GM23338 (cell line): ENCODE measurements at regions not wholly inside any gene's neighbourhood (a gene's known extent, or its start where the extent isn't known, plus 50 kb on each side); places are given as distances from the start of the nearest gene placed in this dataset.
"Not testable (repeated sequence)": the region's sequence is repeated elsewhere in the genome, so short reads cannot be mapped to it uniquely, and the experiment has no call there.

ENCODE experiments used
- ATAC-seq: fragments of 200-7000 bp; cut with Tn5 transposase; 3 replicates; pipeline ENCODE4 v1.9.1; 2020
- DNase-seq: peaks from one replicate; pipeline ENCODE4 v3.0.0-alpha.2; 2015; ENCODE audit warnings: low spot score
- H2AFZ ChIP-seq: fragments of 200-600 bp; sonication (generic); 2 replicates; pipeline ENCODE4 v1.8.0; 2016; ENCODE audit warnings: antibody characterized with exemption, mild to moderate bottlenecking, moderate library complexity
- H3F3A ChIP-seq: fragments of 200-600 bp; sonication (generic); replicated peaks from 2 replicates; pipeline ENCODE4 v1.8.0; 2017; ENCODE audit warnings: antibody characterized with exemption, mixed run types, low read depth
- H3K27ac ChIP-seq: fragments of 200-600 bp; sonication (generic); 2 replicates; pipeline ENCODE4 v1.6.1; 2016; ENCODE audit warnings: low read depth
- H3K27me3 ChIP-seq: fragments of 200-600 bp; sonication (generic); 2 replicates; pipeline ENCODE4 v1.8.0; 2016; ENCODE audit warnings: mild to moderate bottlenecking, mixed run types, moderate library complexity; ENCODE audit not compliant: insufficient read depth
- H3K36me3 ChIP-seq: fragments of 200-600 bp; sonication (generic); 2 replicates; pipeline ENCODE4 v1.8.0; 2016; ENCODE audit warnings: mild to moderate bottlenecking; ENCODE audit not compliant: insufficient read depth
- H3K4me1 ChIP-seq: fragments of 200-600 bp; sonication (generic); 2 replicates; pipeline ENCODE4 v1.8.0; 2016; ENCODE audit warnings: mild to moderate bottlenecking, moderate library complexity; ENCODE audit not compliant: insufficient read depth
- H3K4me2 ChIP-seq: fragments of 200-600 bp; sonication (generic); 2 replicates; pipeline ENCODE4 v1.7.1; 2017; ENCODE audit warnings: mixed run types
- H3K4me3 ChIP-seq: fragments of 200-600 bp; sonication (generic); 2 replicates; pipeline ENCODE4 v1.6.1; 2016; ENCODE audit warnings: mixed run types
- H3K79me2 ChIP-seq: fragments of 200-600 bp; sonication (generic); replicated peaks from 2 replicates; pipeline ENCODE4 v1.8.0; 2017; ENCODE audit warnings: mild to moderate bottlenecking; ENCODE audit not compliant: insufficient read depth
- H3K9me2 ChIP-seq: fragments of 200-600 bp; sonication (generic); 2 replicates; pipeline ENCODE4 v1.8.0; 2017; ENCODE audit not compliant: insufficient read depth
- H4K20me1 ChIP-seq: fragments of 200-600 bp; sonication (generic); replicated peaks from 2 replicates; pipeline ENCODE4 v1.8.0; 2017; ENCODE audit warnings: mild to moderate bottlenecking; ENCODE audit not compliant: insufficient read depth
- H3K27ac Mint-ChIP-seq: 2 replicates; pipeline ENCODE4 v1.8.0; 2020; ENCODE audit warnings: inconsistent platforms, mild to moderate bottlenecking, moderate library complexity, mixed read lengths
- H3K27me3 Mint-ChIP-seq: 3 replicates; pipeline ENCODE4 v1.8.0; 2022; ENCODE audit warnings: low read depth, mild to moderate bottlenecking, moderate library complexity, mixed read lengths, inconsistent platforms; ENCODE audit not compliant: insufficient read depth, poor library complexity
- H3K36me3 Mint-ChIP-seq: 3 replicates; pipeline ENCODE4 v1.8.0; 2021; ENCODE audit warnings: low read depth, mild to moderate bottlenecking, inconsistent platforms, moderate library complexity, mixed read lengths
- H3K4me1 Mint-ChIP-seq: 3 replicates; pipeline ENCODE4 v1.8.0; 2020; ENCODE audit warnings: mild to moderate bottlenecking, inconsistent platforms, mixed read lengths
- H3K4me3 Mint-ChIP-seq: 3 replicates; pipeline ENCODE4 v1.8.0; 2021; ENCODE audit warnings: moderate library complexity, mild to moderate bottlenecking, inconsistent platforms, mixed read lengths
- H3K9me3 Mint-ChIP-seq: 3 replicates; pipeline ENCODE4 v1.8.0; 2020; ENCODE audit warnings: moderate library complexity, mild to moderate bottlenecking, inconsistent platforms, mixed read lengths

- not testable (repeated sequence) for H4K20me1 ChIP-seq, H3K4me3 ChIP-seq, H3K27ac ChIP-seq, H3K27me3 Mint-ChIP-seq, H3K4me2 ChIP-seq, H3K27me3 ChIP-seq, H3K4me3 Mint-ChIP-seq, H3K36me3 ChIP-seq, H3F3A ChIP-seq, H2AFZ ChIP-seq, ATAC-seq, H3K79me2 ChIP-seq, H3K9me3 Mint-ChIP-seq, H3K27ac Mint-ChIP-seq, H3K36me3 Mint-ChIP-seq, DNase-seq, H3K4me1 Mint-ChIP-seq, H3K4me1 ChIP-seq, H3K9me2 ChIP-seq
Measured at GRCh38 chr2:87429931-87430275, 318.0 kb upstream of the PLGLB2 start.

- not testable (repeated sequence) for H3K36me3 ChIP-seq, H3K27ac Mint-ChIP-seq, H3K4me2 ChIP-seq, H3K9me3 Mint-ChIP-seq, H3K27me3 Mint-ChIP-seq, DNase-seq, H3K4me3 ChIP-seq, H3K4me1 Mint-ChIP-seq, H3K4me3 Mint-ChIP-seq, H3K27ac ChIP-seq, H3K36me3 Mint-ChIP-seq, ATAC-seq, H3K4me1 ChIP-seq, H3F3A ChIP-seq, H3K9me2 ChIP-seq, H4K20me1 ChIP-seq, H3K79me2 ChIP-seq, H3K27me3 ChIP-seq, H2AFZ ChIP-seq
Measured at GRCh38 chr2:87431051-87431450, 316.8 kb upstream of the PLGLB2 start.

GRCh38 chr2:87432711-87433453, 315.0 kb upstream of the PLGLB2 start:
- H3K27me3 Mint-ChIP-seq, H3K79me2 ChIP-seq, H3K9me3 Mint-ChIP-seq, H3K4me1 ChIP-seq, H3K4me1 Mint-ChIP-seq, H3K36me3 ChIP-seq, H3K27me3 ChIP-seq, H3K27ac ChIP-seq, ATAC-seq, H3K36me3 Mint-ChIP-seq, H2AFZ ChIP-seq, H3K4me3 Mint-ChIP-seq, H3K4me3 ChIP-seq, DNase-seq, H3K27ac Mint-ChIP-seq, H3K4me2 ChIP-seq, H4K20me1 ChIP-seq, H3F3A ChIP-seq, H3K9me2 ChIP-seq: not testable (repeated sequence)

DNA sequence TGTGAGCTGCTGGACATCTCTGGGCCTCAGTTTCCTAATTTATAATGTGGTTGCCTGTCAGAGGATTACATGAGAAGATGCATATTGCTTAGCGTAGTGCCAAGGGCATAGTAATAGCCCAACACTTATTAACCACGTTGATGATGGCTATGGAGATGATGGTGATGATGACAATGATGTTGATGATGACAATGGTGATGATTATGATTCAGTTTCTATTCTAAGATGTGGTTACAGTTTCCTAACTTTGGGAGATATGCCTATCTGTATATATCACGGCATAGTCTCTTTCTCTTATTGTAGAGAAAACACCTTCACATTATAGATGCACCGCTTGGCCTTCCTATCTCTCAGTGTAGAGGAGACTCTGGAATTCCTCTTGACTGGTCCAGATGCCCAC, 311.9 kb upstream of the PLGLB2 start:
- not testable (repeated sequence) for H3F3A ChIP-seq, H3K4me3 ChIP-seq, H3K79me2 ChIP-seq, H3K36me3 Mint-ChIP-seq, H3K4me3 Mint-ChIP-seq, H3K27me3 Mint-ChIP-seq, H3K27ac Mint-ChIP-seq, DNase-seq, H3K9me3 Mint-ChIP-seq, H3K27me3 ChIP-seq, H3K4me1 Mint-ChIP-seq, H3K4me1 ChIP-seq, H3K9me2 ChIP-seq, H3K36me3 ChIP-seq, H2AFZ ChIP-seq, H3K4me2 ChIP-seq, H4K20me1 ChIP-seq, ATAC-seq, H3K27ac ChIP-seq

- not testable (repeated sequence) for ATAC-seq, H3K9me3 Mint-ChIP-seq, H3K9me2 ChIP-seq, H3F3A ChIP-seq, H3K4me2 ChIP-seq, H4K20me1 ChIP-seq, H3K4me3 ChIP-seq, H3K4me1 ChIP-seq, DNase-seq, H3K4me3 Mint-ChIP-seq, H3K27me3 Mint-ChIP-seq, H3K36me3 ChIP-seq, H3K79me2 ChIP-seq, H3K36me3 Mint-ChIP-seq, H3K27me3 ChIP-seq, H3K27ac ChIP-seq, H2AFZ ChIP-seq, H3K27ac Mint-ChIP-seq, H3K4me1 Mint-ChIP-seq
Measured at GRCh38 chr2:87437701-87438260, 310.1 kb upstream of the PLGLB2 start.

DNA sequence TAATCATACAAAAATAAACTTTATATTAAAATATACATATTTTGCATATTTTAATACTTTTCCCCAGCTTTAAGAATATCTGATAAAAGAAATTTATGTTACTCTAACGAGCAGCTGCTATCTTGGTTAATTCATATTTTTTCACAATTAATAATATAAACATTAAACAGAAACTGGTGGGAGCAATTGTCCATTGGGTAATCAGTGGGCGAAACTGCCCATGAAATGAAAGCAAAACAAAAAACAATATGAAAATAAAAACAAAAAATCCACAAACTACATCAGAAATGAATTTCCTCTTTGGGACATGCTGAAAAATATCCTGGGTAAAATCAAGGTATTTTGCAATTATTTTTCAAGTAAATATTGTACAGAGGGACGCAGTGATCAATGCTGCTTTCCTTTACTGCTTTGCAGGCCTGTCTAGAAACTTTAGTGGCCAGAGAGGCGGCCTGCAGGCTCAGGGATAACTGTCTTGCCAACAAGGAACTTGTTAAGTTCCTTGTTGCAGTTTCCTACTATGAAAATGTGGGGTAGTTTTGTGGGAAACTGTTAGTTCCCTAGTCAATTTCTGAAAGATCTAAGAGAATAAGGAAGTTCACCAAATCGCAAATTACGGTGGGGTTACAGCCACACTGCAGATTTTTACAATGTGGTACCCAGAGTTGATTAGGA, 309.0 kb upstream of the PLGLB2 start:
- H3K27me3 Mint-ChIP-seq: not testable (repeated sequence)

More for the DNA sequence above, 309.0 kb upstream of the PLGLB2 start:
- not testable (repeated sequence) for H3K36me3 Mint-ChIP-seq, H3K36me3 ChIP-seq, H3K4me1 ChIP-seq, H2AFZ ChIP-seq, H3K27ac Mint-ChIP-seq, H3K9me3 Mint-ChIP-seq, H3K4me3 ChIP-seq, ATAC-seq, H3K27me3 ChIP-seq, DNase-seq, H3K9me2 ChIP-seq, H3K4me3 Mint-ChIP-seq, H3K79me2 ChIP-seq, H3K27ac ChIP-seq, H3F3A ChIP-seq, H4K20me1 ChIP-seq, H3K4me2 ChIP-seq, H3K4me1 Mint-ChIP-seq
